GM23338 (cell line): ENCODE measurements at regions not wholly inside any gene's neighbourhood (a gene's known extent, or its start where the extent isn't known, plus 50 kb on each side); places are given as distances from the start of the nearest gene placed in this dataset.

Experiments
- CTCF ChIP-seq, 2 experiments: fragments of 200-600 bp in 1 of 2; sonication (generic) in 1 of 2; conservative IDR thresholded peaks; 2 replicates each; pipeline versions ENCODE4 v1.5.1 to v1.6.1; 2016 to 2017; ENCODE audit warnings: antibody characterized with exemption in 2 of 2, low read depth in 2 of 2, mild to moderate bottlenecking in 2 of 2, moderate library complexity in 1 of 2
- EZH2 ChIP-seq: fragments of 200-600 bp; sonication (generic); IDR thresholded peaks from one replicate; pipeline ENCODE4 v1.8.0; 2017; ENCODE audit warnings: antibody characterized with exemption, mild to moderate bottlenecking, low read depth; ENCODE audit not compliant: unreplicated experiment
- EZH2phosphoT487 ChIP-seq: fragments of 200-600 bp; sonication (generic); IDR thresholded peaks from one replicate; pipeline ENCODE4 v1.8.1; 2018; ENCODE audit warnings: antibody characterized with exemption; ENCODE audit not compliant: unreplicated experiment

- TF ChIP-seq CTCF (conservative IDR thresholded peaks at IDR 0.05; ENCODE audit: low read depth in 2 of 2) (no peak), EZH2 (no peak), EZH2phosphoT487 (no peak)
These were observed 182.2 kb downstream of the HTR7 start for GRCh38 chr10:90675621-90676020.
